Omental fat pad (tissue), 3 donors: ENCODE measurements at regions not wholly inside any gene's neighbourhood (a gene's known extent, or its start where the extent isn't known, plus 50 kb on each side); places are given as distances from the start of the nearest gene placed in this dataset.
"Not testable (repeated sequence)": the region's sequence is repeated elsewhere in the genome, so short reads cannot be mapped to it uniquely, and the experiment has no call there.

Source experiments
- ATAC-seq: fragments of 150-250 bp; one replicate; pipeline ENCODE4 v1.9.1; 2016; ENCODE audit warnings: mild to moderate bottlenecking, moderate library complexity; ENCODE audit not compliant: low FRiP score
- DNase-seq: peaks from one replicate; pipeline ENCODE4 v3.0.0-alpha.2; 2019; ENCODE audit warnings: low spot score
- CTCF ChIP-seq, 3 donors: fragments of 450-650 bp; IDR thresholded peaks; one replicate each; pipeline ENCODE4 v1.5.1; 2016 to 2017; ENCODE audit warnings: antibody characterized with exemption in 3 of 3, mild to moderate bottlenecking in 3 of 3, moderate library complexity in 2 of 3

GRCh38 chr1:58950897-58951296, 167.1 kb upstream of the JUN start:
- TF ChIP-seq CTCF (IDR thresholded peaks at IDR 0.05): no peak
- ATAC-seq: no peak
- DNase-seq: no peak

- not testable (repeated sequence) for DNase-seq, ATAC-seq
Measured at GRCh38 chr1:58953951-58954350, 170.1 kb upstream of the JUN start.

GRCh38 chr1:58963287-58963686, 179.4 kb upstream of the JUN start:
- ATAC-seq, DNase-seq: not testable (repeated sequence)

GRCh38 chr1:58964428-58964827, 180.6 kb upstream of the JUN start:
- DNase-seq: no peak
- no peak for TF ChIP-seq CTCF (IDR thresholded peaks at IDR 0.05)
- no peak for ATAC-seq

GRCh38 chr1:58964880-58965279, 181.0 kb upstream of the JUN start:
- ATAC-seq (no peak), DNase-seq (no peak)
- TF ChIP-seq CTCF (IDR thresholded peaks at IDR 0.05): no peak

GRCh38 chr1:58966103-58966916, 182.5 kb upstream of the JUN start:
- TF ChIP-seq CTCF (IDR thresholded peaks at IDR 0.05): no peak

GRCh38 chr1:58966917-58967740, 183.3 kb upstream of the JUN start:
- DNase-seq (no peak), ATAC-seq (no peak)
- TF ChIP-seq CTCF (IDR thresholded peaks at IDR 0.05): no peak

More at GRCh38 chr1:58966103-58966916, 182.5 kb upstream of the JUN start:
- no peak for ATAC-seq
- DNase-seq: no peak
